Epithelial cell of esophagus (primary cell): ENCODE measurements at regions not wholly inside any gene's neighbourhood (a gene's known extent, or its start where the extent isn't known, plus 50 kb on each side); places are given as distances from the start of the nearest gene placed in this dataset.
"Not testable (repeated sequence)": the region's sequence is repeated elsewhere in the genome, so short reads cannot be mapped to it uniquely, and the experiment has no call there.

ENCODE experiments used
- DNase-seq: peaks from one replicate; pipeline ENCODE4 v3.0.0; 2010; ENCODE audit warnings: low read depth
- H3K4me3 ChIP-seq: 2 replicates; pipeline ENCODE4 v1.5.1; 2011; ENCODE audit warnings: mild to moderate bottlenecking, low read length, control low read depth
- CTCF ChIP-seq: IDR thresholded peaks from 2 replicates; pipeline ENCODE4 v1.5.1; 2011; ENCODE audit warnings: low read depth, mild to moderate bottlenecking, low read length, control low read depth, inconsistent platforms; ENCODE audit not compliant: insufficient read depth; ENCODE audit errors: missing control alignments

DNA sequence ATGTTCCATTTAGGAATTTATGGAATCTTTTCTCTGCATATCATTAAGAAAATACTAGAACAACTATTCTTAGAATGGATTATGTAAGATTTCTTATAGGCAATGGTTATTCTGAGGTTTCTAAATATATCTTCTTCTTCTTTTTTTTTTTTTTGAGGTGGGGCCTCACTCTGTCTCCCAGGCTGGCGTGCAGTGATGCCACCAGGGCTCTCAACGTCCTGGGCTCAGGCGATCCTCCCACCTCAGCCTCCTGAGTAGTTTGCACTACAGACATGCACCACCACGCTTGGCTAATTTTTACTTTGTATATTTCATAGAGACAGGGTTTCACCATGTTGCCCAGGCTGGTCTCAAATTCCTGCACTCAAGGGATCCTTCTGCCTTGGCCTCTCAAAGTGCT is 137.2 kb downstream of the SREK1 start:
- DNase-seq = no peak
- H3K4me3 ChIP-seq = no peak overlapping the region
- TF ChIP-seq CTCF = no peak

DNA sequence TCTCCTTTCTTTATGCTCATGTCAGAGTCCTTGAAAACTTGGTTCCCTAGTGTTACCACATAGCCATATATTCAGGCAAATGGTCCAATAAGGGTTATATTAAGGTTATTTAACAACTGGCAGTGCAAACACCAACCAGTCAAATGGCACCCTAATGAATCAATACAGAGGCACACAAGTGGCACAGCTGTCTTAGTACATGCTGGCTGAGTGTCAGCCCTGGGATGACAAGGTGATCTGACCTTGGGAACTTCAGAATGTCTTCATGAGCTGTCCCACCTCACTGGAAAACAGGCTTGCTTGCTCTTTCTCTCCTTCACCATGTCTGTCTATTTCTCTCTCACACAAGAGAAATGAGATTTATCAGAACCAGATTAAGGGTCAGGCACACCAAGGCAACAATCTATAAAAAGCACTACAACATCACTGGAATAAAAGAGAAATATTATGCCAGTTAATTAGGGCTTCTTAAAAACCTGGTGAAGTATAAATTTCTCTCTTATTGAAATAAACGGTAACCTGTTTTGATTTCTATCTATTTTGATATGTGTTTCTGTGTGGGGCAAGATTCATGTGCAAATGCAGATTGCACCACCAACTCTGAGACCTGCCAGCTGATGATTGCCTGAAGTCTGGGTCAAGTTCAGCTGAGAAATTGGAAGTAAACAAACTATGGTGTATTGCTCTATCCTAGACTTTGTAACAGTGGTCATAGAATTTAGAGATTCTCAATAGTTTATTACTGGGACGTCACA is 140.7 kb downstream of the SREK1 start:
- TF ChIP-seq CTCF = no peak
- no peak overlapping the region for H3K4me3 ChIP-seq
- DNase-seq = no peak

DNA sequence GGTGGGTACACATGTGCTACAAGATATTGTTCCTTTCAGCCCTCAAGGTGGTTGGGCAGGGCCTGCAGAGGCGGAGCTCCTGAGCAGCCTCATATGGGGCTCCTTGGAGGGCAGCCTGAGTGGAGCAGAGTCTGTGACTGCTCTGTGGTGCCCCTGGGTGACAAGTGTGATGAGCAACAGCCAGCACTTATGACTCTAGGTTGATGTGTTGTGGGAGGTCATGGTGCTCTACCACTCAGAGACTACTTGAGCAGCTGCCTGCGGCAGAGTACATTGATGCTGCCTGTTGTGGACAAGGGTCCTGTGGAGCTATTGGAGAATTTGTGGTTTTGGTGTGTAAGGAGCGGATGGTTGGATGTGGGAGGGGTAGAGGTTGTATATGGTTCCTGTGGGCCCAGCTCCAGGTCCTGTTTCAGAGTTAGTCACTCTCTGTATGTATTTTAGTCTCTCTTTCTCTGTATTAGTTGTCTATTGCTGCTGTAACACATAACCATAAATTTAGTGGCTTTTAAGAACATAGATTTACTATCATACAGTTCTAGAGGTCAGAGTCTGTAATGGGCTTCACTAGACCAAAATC is 141.3 kb downstream of the SREK1 start:
- H3K4me3 ChIP-seq = no peak overlapping the region
- no peak for TF ChIP-seq CTCF
- DNase-seq = no peak

DNA sequence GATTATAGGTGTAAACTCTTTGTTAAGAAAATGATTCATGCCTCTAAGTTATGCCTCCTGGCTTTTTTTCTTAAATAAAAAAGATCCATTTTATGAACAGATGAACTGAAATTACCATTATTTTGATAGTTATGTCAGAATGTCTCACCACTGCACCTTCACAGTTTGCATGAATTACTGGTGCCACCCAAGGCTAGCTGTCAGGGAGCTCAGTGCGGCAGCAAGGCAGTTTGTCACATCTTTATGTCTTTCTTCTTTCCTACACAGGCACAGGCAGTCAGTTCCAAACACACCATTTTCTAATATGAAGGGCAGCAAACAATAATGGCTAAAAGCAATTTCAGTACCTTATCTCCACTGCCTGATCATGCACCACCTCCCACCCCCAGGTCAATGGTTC is 147.7 kb downstream of the SREK1 start:
- no peak for DNase-seq
- TF ChIP-seq CTCF = no peak
- H3K4me3 ChIP-seq = no peak overlapping the region

DNA sequence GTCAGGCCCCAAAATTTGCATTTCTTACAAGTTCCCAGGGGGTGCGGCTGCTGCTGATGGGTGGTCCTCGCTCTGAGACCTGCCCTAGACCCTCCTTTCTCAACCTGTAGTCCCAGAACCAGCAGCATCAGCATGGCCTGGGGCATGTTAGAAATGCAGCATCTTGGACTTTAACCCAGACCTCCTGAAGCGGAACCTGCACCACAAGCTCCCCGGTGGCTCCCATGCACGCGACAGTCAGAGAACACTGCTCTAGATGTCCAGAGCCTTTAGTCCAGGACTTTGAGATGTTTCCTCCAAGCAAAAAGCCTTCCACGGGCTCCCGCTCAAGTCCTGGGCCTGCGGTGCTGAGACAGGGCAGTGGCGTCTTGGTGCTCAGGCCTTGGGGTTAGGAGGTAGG is 149.8 kb downstream of the SREK1 start:
- not testable (repeated sequence) for DNase-seq

DNA sequence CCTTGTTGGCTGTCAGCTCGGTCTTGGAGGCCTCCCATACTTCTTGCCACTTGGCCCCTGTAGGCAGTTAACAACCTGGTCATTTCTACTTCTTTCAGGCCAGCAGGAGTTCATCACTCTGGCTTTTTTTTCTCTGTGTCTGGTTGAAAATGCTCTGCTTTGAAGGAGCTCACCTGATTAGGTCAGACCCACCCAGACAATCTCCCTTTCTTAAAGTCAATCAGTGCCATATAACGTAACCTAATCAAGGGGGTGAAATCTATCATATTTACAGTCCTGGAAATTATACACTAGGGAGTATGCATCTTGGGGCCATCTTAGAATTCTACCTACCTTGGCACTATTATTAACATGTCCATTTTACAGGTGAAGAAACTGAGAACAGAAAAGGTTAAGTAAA is 155.4 kb downstream of the SREK1 start:
- DNase-seq = no peak

More for the DNA sequence above, 149.8 kb downstream of the SREK1 start:
- H3K4me3 ChIP-seq = not testable (repeated sequence)

GRCh38 chr5:66302344-66302743 is 158.2 kb downstream of the SREK1 start:
- no peak for DNase-seq
- H3K4me3 ChIP-seq = no peak overlapping the region
- TF ChIP-seq CTCF = no peak

More for the DNA sequence above, 155.4 kb downstream of the SREK1 start:
- no peak for TF ChIP-seq CTCF
- no peak overlapping the region for H3K4me3 ChIP-seq
